LHCN-M2 (cell line): ENCODE measurements at regions not wholly inside any gene's neighbourhood (a gene's known extent, or its start where the extent isn't known, plus 50 kb on each side); places are given as distances from the start of the nearest gene placed in this dataset.

Source experiments
- DNase-seq: peaks from one replicate; pipeline ENCODE4 v3.0.0-alpha.2; 2012; ENCODE audit warnings: low read depth

DNA sequence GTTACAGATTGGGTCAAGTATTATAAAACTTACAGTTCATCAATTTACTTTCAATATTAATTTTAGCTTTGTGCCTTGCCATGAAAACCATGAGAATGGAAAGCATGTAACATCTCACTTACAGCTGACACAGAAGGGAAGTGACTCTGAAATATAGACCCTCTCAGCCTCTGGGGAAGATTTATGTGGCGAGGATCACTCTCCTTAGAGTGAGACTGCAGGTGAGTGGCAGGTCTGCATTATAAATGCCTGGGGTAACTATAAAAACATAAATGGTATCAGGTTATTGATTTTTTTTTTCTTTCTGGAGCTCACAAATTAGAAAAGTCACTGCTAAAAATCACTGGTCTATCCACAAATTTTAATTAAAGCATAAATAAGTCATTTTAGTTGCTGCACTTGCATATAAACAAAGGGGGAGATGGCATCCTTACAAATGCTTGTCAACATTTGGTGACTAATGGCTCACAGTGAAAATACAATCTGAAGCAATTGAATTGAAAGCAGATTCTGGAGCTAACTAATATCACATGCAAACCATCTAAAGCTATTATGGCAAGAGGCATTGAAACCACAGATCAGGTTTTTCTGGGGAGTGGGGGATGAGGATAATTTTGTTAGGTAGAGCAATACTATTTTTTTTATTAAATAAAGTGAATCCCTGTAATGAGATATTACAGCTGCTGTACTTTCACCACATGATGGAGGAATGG, 200.9 kb downstream of the TM2D1 start:
- no peak for DNase-seq

DNA sequence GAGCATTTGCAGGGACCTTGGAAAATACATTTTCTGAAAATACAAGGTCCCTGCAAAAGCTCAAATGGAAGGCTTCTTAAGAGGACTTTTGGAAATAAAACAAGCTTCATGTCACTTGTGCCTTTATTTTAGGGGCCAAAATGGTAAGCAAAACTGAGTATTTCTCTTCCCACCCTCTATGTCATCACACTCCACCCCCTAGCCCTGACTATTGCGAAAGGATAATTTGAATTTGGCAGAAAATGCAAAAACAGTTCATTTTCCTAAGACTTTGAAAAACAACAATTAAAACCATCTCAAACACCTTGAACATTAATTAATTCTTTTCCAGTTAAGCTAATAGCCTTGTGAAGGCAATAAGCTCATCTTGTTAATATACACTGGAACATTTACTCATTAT, 201.7 kb downstream of the TM2D1 start:
- no peak for DNase-seq

DNA sequence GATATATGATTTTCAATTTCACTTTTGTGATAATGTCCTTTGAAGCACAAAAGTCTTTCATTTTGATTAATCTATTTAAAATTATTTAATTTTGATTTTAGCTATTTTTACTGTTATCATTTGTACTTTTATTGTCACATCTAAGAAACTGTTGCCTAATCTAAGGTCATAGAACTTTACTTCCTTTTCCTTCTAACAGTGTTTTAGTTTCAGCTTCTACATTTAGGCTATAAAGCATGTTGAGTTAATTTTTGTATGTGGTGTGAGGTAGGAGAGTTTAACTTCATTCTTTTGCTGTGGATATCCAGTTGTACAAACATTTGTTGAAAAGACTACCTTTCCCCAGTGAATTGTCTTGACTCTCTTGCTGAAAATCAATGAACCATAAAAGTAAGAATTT, 204.5 kb downstream of the TM2D1 start:
- DNase-seq: no peak

DNA sequence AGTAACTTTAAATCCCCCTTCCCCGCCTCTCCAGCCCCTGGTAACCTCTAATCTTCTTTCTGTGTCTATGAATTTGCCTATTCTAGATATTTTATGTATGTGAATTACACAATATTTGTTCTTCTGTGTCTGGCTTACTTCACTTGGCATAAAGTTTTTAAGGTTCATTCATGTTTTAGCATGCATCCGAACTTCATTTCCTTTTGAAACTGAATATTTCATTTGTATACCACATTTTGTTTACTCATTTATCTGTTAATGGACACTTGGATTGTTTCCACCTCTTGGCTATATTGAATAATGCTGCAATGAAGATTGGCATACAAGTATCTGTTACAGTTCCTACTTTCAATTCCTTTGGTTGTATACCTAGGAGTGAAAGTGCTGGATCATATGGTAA, 205.3 kb downstream of the TM2D1 start:
- DNase-seq: no peak

DNA sequence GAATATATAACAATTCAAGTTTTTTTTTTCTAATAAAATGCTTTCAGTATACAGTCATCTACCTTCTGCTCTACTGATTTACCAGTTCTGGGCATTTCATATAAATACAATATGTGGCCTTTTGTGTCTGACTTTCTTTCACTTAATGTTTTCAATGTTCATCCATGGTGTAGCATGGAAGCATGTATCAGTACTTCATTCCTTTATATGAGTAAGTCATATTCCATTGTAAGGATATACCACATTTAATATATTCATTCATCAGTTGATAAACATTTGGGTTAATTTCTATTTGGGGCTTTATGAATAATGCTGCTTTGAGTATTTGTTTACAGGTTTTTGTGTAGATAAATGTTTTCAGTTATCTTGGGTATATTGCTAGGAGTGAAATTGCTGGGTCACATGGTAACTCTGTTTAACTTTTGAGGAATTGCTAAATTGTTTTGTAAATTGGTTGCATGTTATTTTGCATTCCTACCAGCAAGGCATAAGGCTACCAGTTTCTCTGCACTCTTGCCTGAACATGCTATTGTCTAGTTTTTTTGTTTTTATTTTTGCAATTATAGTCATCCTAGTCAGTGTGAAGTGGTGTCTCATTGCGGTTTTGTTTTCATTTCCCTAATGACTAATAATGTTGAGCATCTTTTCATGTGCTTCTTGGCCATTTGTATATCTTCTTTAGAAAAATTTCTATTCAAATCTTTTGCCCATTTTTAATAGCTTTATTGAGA, 206.1 kb downstream of the TM2D1 start:
- peak; percentile 37 for DNase-seq

DNA sequence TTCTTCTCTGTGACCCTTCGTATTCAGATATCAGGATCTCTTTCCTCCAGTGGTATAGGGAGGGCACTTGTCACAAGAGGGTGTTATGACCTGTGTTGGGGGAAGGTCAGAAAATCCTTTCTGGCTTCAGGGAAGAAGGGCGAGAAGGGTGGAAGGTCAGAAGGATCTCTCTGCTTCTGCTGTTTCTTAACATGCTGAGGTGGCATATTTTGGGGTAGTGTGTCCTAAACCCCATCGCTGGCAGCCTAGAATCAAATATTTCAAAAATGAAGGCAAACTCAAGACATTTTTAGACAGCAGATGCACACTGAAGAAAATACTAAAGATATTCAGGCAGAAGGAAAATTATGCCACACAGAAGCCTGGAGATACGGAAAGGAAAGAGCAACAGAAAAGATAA, 207.6 kb downstream of the TM2D1 start:
- no peak for DNase-seq

DNA sequence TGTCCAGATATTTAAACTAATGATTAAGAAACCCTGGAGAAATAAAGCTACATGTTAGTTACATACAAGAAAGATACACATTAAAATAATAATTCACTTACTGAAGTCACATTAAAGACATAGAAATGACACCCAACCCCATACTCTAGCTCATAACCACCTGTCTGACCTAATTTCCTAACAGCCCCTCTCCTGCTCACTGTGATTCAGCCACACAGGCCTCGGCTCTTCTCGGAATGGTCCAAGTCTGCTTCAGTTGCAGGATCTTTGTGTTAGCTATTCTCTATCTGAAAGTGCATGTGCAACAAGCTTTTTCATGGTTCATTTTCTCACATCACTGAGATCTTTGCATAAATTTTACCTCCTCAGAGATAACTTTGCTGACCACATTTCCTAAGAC, 209.8 kb downstream of the TM2D1 start:
- no peak for DNase-seq
